ENCODE measurements at regions not wholly inside any gene's neighbourhood (a gene's known extent, or its start where the extent isn't known, plus 50 kb on each side); places are given as distances from the start of the nearest gene placed in this dataset.

DNA sequence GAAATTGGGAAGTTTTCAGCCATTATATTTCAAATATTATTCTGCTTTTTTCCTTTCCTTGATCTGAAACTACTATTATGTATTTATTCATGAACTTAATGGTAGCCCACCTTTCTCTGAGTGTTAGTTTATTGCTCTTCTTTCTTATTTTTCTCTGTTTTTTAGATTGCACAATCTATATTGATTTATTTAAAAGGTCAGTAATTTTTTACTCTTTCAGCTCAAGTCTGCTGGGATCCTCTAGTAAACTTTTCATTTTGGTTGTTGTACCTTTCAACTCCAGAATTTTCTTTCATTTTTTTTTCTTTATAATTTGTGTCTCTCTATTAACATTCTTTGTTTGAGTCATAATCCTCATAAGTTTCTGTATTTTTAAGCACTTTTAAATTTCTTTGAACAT is 529.4 kb upstream of the POT1 start:
- TF ChIP-seq, protein P1, sequence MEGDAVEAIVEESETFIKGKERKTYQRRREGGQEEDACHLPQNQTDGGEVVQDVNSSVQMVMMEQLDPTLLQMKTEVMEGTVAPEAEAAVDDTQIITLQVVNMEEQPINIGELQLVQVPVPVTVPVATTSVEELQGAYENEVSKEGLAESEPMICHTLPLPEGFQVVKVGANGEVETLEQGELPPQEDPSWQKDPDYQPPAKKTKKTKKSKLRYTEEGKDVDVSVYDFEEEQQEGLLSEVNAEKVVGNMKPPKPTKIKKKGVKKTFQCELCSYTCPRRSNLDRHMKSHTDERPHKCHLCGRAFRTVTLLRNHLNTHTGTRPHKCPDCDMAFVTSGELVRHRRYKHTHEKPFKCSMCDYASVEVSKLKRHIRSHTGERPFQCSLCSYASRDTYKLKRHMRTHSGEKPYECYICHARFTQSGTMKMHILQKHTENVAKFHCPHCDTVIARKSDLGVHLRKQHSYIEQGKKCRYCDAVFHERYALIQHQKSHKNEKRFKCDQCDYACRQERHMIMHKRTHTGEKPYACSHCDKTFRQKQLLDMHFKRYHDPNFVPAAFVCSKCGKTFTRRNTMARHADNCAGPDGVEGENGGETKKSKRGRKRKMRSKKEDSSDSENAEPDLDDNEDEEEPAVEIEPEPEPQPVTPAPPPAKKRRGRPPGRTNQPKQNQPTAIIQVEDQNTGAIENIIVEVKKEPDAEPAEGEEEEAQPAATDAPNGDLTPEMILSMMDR (conservative IDR thresholded peaks at IDR 0.05 in 1 of 2, IDR thresholded peaks at IDR 0.05 in 1 of 2; ENCODE audit: low read depth in 1 of 2, low read length in 2 of 2), result no peak
- TF ChIP-seq EZH2 (IDR thresholded peaks at IDR 0.05; ENCODE audit: low read length, missing control alignments), result no peak

Data from fibroblast of lung (primary cell).